Right lobe of liver (tissue), 4 donors: ENCODE measurements at regions not wholly inside any gene's neighbourhood (a gene's known extent, or its start where the extent isn't known, plus 50 kb on each side); places are given as distances from the start of the nearest gene placed in this dataset.

Experiments
- POLR2A ChIP-seq: fragments of 450-650 bp; IDR thresholded peaks from one replicate; pipeline ENCODE4 v1.6.1; 2017; ENCODE audit warnings: antibody characterized with exemption, mild to moderate bottlenecking
- TF ChIP-seq, protein P1 (sequence below), 4 donors: fragments of 200-600 bp in 3 of 4; fragments of 450-650 bp in 1 of 4; IDR thresholded peaks; one replicate each; pipeline versions ENCODE4 v1.5.1 to v1.8.0; 2016 to 2022; ENCODE audit warnings: antibody characterized with exemption in 4 of 4, mild to moderate bottlenecking in 2 of 4
- donor health status: DM: no; HTN: no; CAD: no.
- donor health status: DM: no; HTN: no; CAD: no.
- donor health status: DM: no; HTN: yes; CAD: no.

DNA sequence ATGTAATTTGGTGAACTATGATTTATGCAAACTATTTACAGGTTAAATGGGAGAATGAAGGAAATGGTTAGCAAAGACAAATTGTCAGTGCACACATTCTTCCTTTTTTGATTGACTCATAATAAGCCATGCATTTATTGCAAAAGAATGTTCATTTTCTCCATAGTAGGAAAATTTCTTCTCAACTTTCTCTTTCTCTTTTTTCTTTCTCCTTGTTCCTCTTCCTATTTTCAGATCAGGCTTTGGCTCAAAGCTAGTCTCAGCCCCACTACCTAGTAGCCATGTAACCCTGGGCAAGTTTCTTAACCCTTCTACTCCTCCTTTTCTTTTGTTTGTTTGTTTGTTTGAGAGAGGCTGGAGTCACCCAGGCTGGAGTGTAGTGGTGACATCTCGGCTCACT, 156.6 kb downstream of the PIK3R1 start:
- TF ChIP-seq, protein P1, sequence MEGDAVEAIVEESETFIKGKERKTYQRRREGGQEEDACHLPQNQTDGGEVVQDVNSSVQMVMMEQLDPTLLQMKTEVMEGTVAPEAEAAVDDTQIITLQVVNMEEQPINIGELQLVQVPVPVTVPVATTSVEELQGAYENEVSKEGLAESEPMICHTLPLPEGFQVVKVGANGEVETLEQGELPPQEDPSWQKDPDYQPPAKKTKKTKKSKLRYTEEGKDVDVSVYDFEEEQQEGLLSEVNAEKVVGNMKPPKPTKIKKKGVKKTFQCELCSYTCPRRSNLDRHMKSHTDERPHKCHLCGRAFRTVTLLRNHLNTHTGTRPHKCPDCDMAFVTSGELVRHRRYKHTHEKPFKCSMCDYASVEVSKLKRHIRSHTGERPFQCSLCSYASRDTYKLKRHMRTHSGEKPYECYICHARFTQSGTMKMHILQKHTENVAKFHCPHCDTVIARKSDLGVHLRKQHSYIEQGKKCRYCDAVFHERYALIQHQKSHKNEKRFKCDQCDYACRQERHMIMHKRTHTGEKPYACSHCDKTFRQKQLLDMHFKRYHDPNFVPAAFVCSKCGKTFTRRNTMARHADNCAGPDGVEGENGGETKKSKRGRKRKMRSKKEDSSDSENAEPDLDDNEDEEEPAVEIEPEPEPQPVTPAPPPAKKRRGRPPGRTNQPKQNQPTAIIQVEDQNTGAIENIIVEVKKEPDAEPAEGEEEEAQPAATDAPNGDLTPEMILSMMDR (IDR thresholded peaks at IDR 0.05), result no peak
- TF ChIP-seq POLR2A, result no peak
